H1 (cell line): ENCODE measurements at regions not wholly inside any gene's neighbourhood (a gene's known extent, or its start where the extent isn't known, plus 50 kb on each side); places are given as distances from the start of the nearest gene placed in this dataset.

Experiments used
- CTCF ChIA-PET: fragments of 300-600 bp; sonication (Branson Sonifier 250); formaldehyde crosslinking; loops from one replicate; lab custom pipeline; 2021; ENCODE audit not compliant: partially characterized antibody; lab: Charles Lee
- POLR2A ChIA-PET: fragments of 300-600 bp; sonication (Branson Sonifier 250); formaldehyde crosslinking; loops from one replicate; lab custom pipeline; 2021; ENCODE audit warnings: inconsistent platforms; ENCODE audit not compliant: partially characterized antibody; lab: Charles Lee
- DNase-seq, 2 experiments: peaks; one replicate each; pipeline versions ENCODE4 v3.0.0 to v3.0.0-alpha.2; 2010 to 2022; ENCODE audit warnings: low spot score in 2 of 2, low read depth in 1 of 2, mixed read lengths in 1 of 2
- FAIRE-seq: peaks from 2 replicates; lab custom pipeline; 2011; peaks lifted over from hg19 to GRCh38; lab: Jason Lieb, UNC
- H2AFZ ChIP-seq: 2 replicates; pipeline ENCODE4 v1.8.1; 2012; ENCODE audit warnings: low read length, inconsistent platforms
- H2AK5ac ChIP-seq: 2 replicates; pipeline ENCODE4 v1.6.1; 2013; ENCODE audit warnings: low read depth, low read length
- H2BK120ac ChIP-seq: replicated peaks from 2 replicates; pipeline ENCODE3; 2013; ENCODE audit warnings: low read depth, low read length, inconsistent platforms
- H2BK12ac ChIP-seq: 2 replicates; pipeline ENCODE4 v1.6.1; 2013; ENCODE audit warnings: low read depth, low read length
- H2BK15ac ChIP-seq: 2 replicates; pipeline ENCODE4 v1.6.1; 2013; ENCODE audit warnings: low read length
- H2BK20ac ChIP-seq: 2 replicates; pipeline ENCODE4 v1.6.1; 2013; ENCODE audit warnings: low read length
- H2BK5ac ChIP-seq: 2 replicates; pipeline ENCODE4 v1.6.1; 2013; ENCODE audit warnings: low read depth, low read length
- H3K14ac ChIP-seq: 2 replicates; pipeline ENCODE4 v1.6.1; 2013; ENCODE audit warnings: inconsistent platforms; ENCODE audit not compliant: insufficient read length
- H3K18ac ChIP-seq: 2 replicates; pipeline ENCODE4 v1.6.1; 2013; ENCODE audit warnings: low read length; ENCODE audit errors: extremely low read depth
- H3K23ac ChIP-seq: 2 replicates; pipeline ENCODE4 v1.6.1; 2013; ENCODE audit warnings: inconsistent platforms; ENCODE audit not compliant: insufficient read length
- H3K23me2 ChIP-seq: 2 replicates; pipeline ENCODE4 v1.6.1; 2013; ENCODE audit warnings: low read depth, low read length
- H3K27ac ChIP-seq: 2 replicates; pipeline ENCODE4 v1.6.1; 2011; ENCODE audit warnings: low read depth, low read length, inconsistent platforms
- H3K27me3 ChIP-seq, 4 experiments: replicated peaks in 1 of 4; 1 replicate in 1 of 4; 2 replicates in 3 of 4; pipeline versions ENCODE4 v1.6.1 to v1.8.1; 2011 to 2013; ENCODE audit warnings: low read length in 3 of 4, mild to moderate bottlenecking in 3 of 4, inconsistent platforms in 2 of 4, mixed read lengths in 2 of 4, moderate library complexity in 1 of 4; ENCODE audit not compliant: control insufficient read depth in 3 of 4, insufficient read depth in 3 of 4; ENCODE audit errors: extremely low read depth in 1 of 4
- H3K36me3 ChIP-seq, 4 experiments: 2 replicates each; pipeline versions ENCODE4 v1.6.1 to v1.8.1; 2011 to 2013; ENCODE audit warnings: mild to moderate bottlenecking in 4 of 4, low read length in 3 of 4, moderate library complexity in 2 of 4, control low read depth in 1 of 4, inconsistent platforms in 1 of 4; ENCODE audit not compliant: insufficient read depth in 4 of 4, control insufficient read depth in 2 of 4
- H3K4ac ChIP-seq: replicated peaks from 2 replicates; pipeline ENCODE3; 2013; ENCODE audit warnings: low read length, low read depth, mixed read lengths, inconsistent platforms; ENCODE audit not compliant: insufficient read length
- H3K4me1 ChIP-seq, 4 experiments: replicated peaks in 1 of 4; 1 replicate in 1 of 4; 2 replicates in 3 of 4; pipeline versions ENCODE4 v1.6.1 to v1.8.1; 2011 to 2013; ENCODE audit warnings: low read length in 3 of 4, inconsistent platforms in 2 of 4, mixed read lengths in 1 of 4; ENCODE audit not compliant: insufficient read depth in 4 of 4, control insufficient read depth in 3 of 4
- H3K4me2 ChIP-seq, 2 experiments: 2 replicates each; pipeline versions ENCODE4 v1.6.1 to v1.8.1; 2011 to 2013; ENCODE audit warnings: low read depth in 2 of 2, low read length in 2 of 2, control low read depth in 1 of 2, inconsistent platforms in 1 of 2, mild to moderate bottlenecking in 1 of 2; ENCODE audit not compliant: insufficient read depth in 1 of 2
- H3K4me3 ChIP-seq, 4 experiments: fragments of 200-600, 300-600 bp in 1 of 4; sonication (generic), shearing (Covaris generic), sonication (Bioruptor Twin) in 1 of 4; 2 replicates each; pipeline versions ENCODE4 v1.5.1 to v1.8.1; 2011 to 2016; ENCODE audit warnings: low read length in 4 of 4, low read depth in 3 of 4, control low read depth in 2 of 4, inconsistent platforms in 2 of 4, mild to moderate bottlenecking in 2 of 4, mixed read lengths in 1 of 4, moderate library complexity in 1 of 4; ENCODE audit not compliant: insufficient read depth in 2 of 4; ENCODE audit errors: extremely low read depth in 1 of 4
- H3K56ac ChIP-seq: replicated peaks from 2 replicates; pipeline ENCODE3; 2013; ENCODE audit warnings: low read depth, mild to moderate bottlenecking, mixed read lengths, low read length, inconsistent platforms; ENCODE audit not compliant: insufficient read length
- H3K79me1 ChIP-seq: 2 replicates; pipeline ENCODE4 v1.6.1; 2013; ENCODE audit warnings: low read depth, low read length, control low read depth
- H3K79me2 ChIP-seq, 2 experiments: 2 replicates each; pipeline versions ENCODE4 v1.6.1 to v1.8.1; 2012 to 2013; ENCODE audit warnings: low read length in 2 of 2, mild to moderate bottlenecking in 2 of 2, inconsistent platforms in 1 of 2; ENCODE audit not compliant: insufficient read depth in 2 of 2, control insufficient read depth in 1 of 2
- H3K9ac ChIP-seq, 4 experiments: replicated peaks in 1 of 4; 1 replicate in 1 of 4; 2 replicates in 3 of 4; pipeline versions ENCODE4 v1.6.1 to v1.8.1; 2011 to 2013; ENCODE audit warnings: low read depth in 3 of 4, low read length in 3 of 4, control low read depth in 2 of 4, mild to moderate bottlenecking in 2 of 4, moderate library complexity in 2 of 4, inconsistent platforms in 1 of 4; ENCODE audit errors: extremely low read depth in 1 of 4
- H3K9me3 ChIP-seq, 2 experiments: 2 replicates each; pipeline versions ENCODE4 v1.6.1 to v1.8.1; 2012 to 2013; ENCODE audit warnings: mild to moderate bottlenecking in 2 of 2, moderate library complexity in 2 of 2, control low read depth in 1 of 2, inconsistent platforms in 1 of 2, low read depth in 1 of 2, low read length in 1 of 2, mixed read lengths in 1 of 2; ENCODE audit not compliant: insufficient read depth in 2 of 2
- H4K20me1 ChIP-seq, 2 experiments: replicated peaks in 1 of 2; 2 replicates each; pipeline versions ENCODE3 to v1.8.1; 2011 to 2013; ENCODE audit warnings: inconsistent platforms in 2 of 2, low read length in 2 of 2, mild to moderate bottlenecking in 1 of 2; ENCODE audit not compliant: insufficient read depth in 2 of 2, control insufficient read depth in 1 of 2
- H4K5ac ChIP-seq: 2 replicates; pipeline ENCODE4 v1.6.1; 2013; ENCODE audit warnings: low read length, low read depth, mixed read lengths, inconsistent platforms; ENCODE audit not compliant: insufficient read length
- H4K8ac ChIP-seq: 2 replicates; pipeline ENCODE4 v1.8.0; 2013; ENCODE audit warnings: mild to moderate bottlenecking, moderate library complexity, low read length, inconsistent platforms; ENCODE audit not compliant: insufficient read depth; ENCODE audit errors: extremely low read depth
- H4K91ac ChIP-seq: replicated peaks from 2 replicates; pipeline ENCODE3; 2013; ENCODE audit warnings: low read length, mixed read lengths, inconsistent platforms; ENCODE audit not compliant: insufficient read length
- TAF7 ChIP-seq: optimal IDR thresholded peaks from 2 replicates; pipeline ENCODE3; 2011; ENCODE audit warnings: low read depth, mild to moderate bottlenecking, inconsistent platforms, low read length, moderate library complexity, borderline replicate concordance
- WGBS, 2 experiments: shearing (Covaris generic) in 1 of 2; methylation state at CpG; one replicate each; pipeline versions ENCODE4 v1.1.6 to v1.1.7; 2013 to 2015; ENCODE audit warnings: low lambda C conversion rate in 2 of 2, mixed read lengths in 2 of 2, inconsistent platforms in 1 of 2, low coverage in 1 of 2, missing lambda C conversion rate in 1 of 2; ENCODE audit not compliant: insufficient replicate concordance in 2 of 2, insufficient coverage in 1 of 2, insufficient read length in 1 of 2; ENCODE audit errors: extremely low coverage in 1 of 2, missing lambda C conversion rate in 1 of 2; 5-methylcytosine and 5-hydroxymethylcytosine counted together

DNA sequence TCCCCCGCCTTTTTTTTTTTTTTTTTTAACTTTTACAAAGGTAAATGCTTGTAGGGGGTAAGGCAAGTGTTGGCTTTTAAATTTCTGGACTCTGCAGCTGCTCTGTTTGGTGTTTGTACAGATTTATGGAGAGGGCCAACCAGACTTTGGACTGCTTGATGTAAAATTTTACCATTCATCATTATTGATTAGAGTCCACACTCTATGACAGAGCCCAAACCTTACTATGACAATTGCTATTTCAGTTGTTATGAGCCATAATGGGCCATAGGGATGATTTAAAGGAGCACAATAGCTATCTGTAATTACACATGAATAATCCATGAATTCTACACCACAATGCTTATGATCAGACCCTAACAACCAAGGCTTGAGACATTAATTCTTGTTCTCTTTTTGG is 867.2 kb downstream of the NR2F1-AS1 start:
- no peak for DNase-seq
- no peak overlapping the region for H3K9ac ChIP-seq
- H2AK5ac ChIP-seq, result no peak overlapping the region
- CTCF ChIA-PET, result no interaction called here
- H3K4me1 ChIP-seq, result no peaks in the 10 kb centered on the region
- H3K23ac ChIP-seq, result no peak overlapping the region
- no peak overlapping the region for H3K14ac ChIP-seq
- no peak overlapping the region for H3K4ac ChIP-seq
- H4K91ac ChIP-seq, result no peak overlapping the region
- no peaks in the 10 kb centered on the region for H3K9me3 ChIP-seq
- no peak overlapping the region for H2BK20ac ChIP-seq
- 73% methylated on average over 1 of the region's 1 CpG; no CpG with 5 or more reads in 1 of the 2 experiments for WGBS, 2 experiments
- no peak overlapping the region for H2BK5ac ChIP-seq
- H4K5ac ChIP-seq, result no peak overlapping the region
- H2BK15ac ChIP-seq, result no peak overlapping the region
- no peaks in the 10 kb centered on the region for H4K20me1 ChIP-seq
- no peak overlapping the region for H2BK12ac ChIP-seq
- no peak overlapping the region for H2BK120ac ChIP-seq
- H3K36me3 ChIP-seq, result no peaks in the 10 kb centered on the region
- no peak overlapping the region for H3K4me2 ChIP-seq
- H3K79me1 ChIP-seq, result no peaks in the 10 kb centered on the region
- POLR2A ChIA-PET, result no interaction called here
- no peak overlapping the region for H3K4me3 ChIP-seq
- no peak overlapping the region for H4K8ac ChIP-seq
- H2AFZ ChIP-seq, result no peak overlapping the region
- no peaks in the 10 kb centered on the region for H3K23me2 ChIP-seq
- H3K27me3 ChIP-seq, result no peaks in the 10 kb centered on the region
- H3K56ac ChIP-seq, result no peak overlapping the region
- no peak for FAIRE-seq
- no peaks in the 10 kb centered on the region for H3K79me2 ChIP-seq
- no peak for TF ChIP-seq TAF7
- H3K18ac ChIP-seq, result no peak overlapping the region
- H3K27ac ChIP-seq, result no peak overlapping the region
